Posterior cingulate gyrus (tissue), 11 donors: ENCODE measurements at regions not wholly inside any gene's neighbourhood (a gene's known extent, or its start where the extent isn't known, plus 50 kb on each side); places are given as distances from the start of the nearest gene placed in this dataset.
"Not testable (repeated sequence)": the region's sequence is repeated elsewhere in the genome, so short reads cannot be mapped to it uniquely, and the experiment has no call there.

Experiments
- DNase-seq, 10 donors: peaks; one replicate each; pipeline versions ENCODE4 v3.0.0 to v3.0.0-alpha.2; 2020 to 2021; ENCODE audit warnings: mixed read lengths in 3 of 10
- intact Hi-C: fragments of 100-400 bp; cut with DNase I; formaldehyde crosslinking; loops from one replicate; pipeline ENCODE4 v1.15.1; 2023

GRCh38 chr6:77092971-77093370 is 370.3 kb downstream of the HTR1B start:
- DNase-seq = no peak
- intact Hi-C loops = no loop called here

DNA sequence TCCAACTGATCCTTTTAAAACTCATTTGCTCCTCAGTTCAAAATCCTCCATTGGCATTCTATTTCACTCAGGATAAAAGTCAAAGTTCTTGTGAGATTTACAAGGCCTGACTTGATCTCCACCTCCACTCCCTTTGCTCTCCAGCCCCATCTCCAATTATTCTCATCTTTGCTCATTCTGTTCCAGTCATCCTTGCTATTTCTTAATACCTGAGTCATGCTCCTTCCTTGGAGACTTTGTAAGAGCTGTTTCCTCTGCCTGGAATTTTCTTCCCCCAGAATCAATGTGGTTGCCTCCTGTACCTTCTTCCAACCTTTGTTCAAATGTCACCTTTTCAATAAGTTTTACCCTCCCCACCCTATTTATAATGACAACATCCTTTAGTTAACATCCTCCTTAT is 373.5 kb downstream of the HTR1B start:
- DNase-seq = no peak

GRCh38 chr6:77087794-77088318 is 375.4 kb downstream of the HTR1B start:
- intact Hi-C loops = not testable (repeated sequence)
- peak in 1 of 10 donors; percentile 52 for DNase-seq

More for the DNA sequence above, 373.5 kb downstream of the HTR1B start:
- intact Hi-C loops = no loop called here

- DNase-seq = no peak
- intact Hi-C loops = no loop called here
These were observed 389.1 kb downstream of the HTR1B start for GRCh38 chr6:77074037-77074713.

- no peak for DNase-seq
- intact Hi-C loops = no loop called here
These were observed 389.9 kb downstream of the HTR1B start for GRCh38 chr6:77073410-77073760.

- DNase-seq = no peak
- intact Hi-C loops = no loop called here
These were observed 390.4 kb downstream of the HTR1B start for GRCh38 chr6:77072694-77073409.

DNA sequence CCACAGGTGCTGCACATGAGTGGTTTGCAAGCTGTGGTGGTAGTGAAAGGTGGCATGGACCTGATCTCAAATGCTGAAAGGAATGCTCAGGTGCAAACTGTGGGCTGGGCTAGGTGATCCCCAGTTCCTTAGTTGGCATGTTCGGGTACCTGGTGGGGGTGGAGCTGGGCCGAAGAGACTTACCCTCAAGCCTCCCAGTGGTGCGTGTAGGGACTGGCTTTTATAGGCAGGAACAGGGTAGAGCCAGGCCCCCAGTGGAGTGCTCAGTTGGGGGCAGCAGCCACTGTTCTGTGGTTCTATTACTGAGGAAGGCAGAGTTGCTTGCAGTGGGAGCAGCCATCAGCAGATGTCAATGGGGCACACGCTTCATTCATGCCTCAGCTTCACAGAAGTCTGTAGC is 399.8 kb downstream of the HTR1B start:
- intact Hi-C loops = no loop called here
- DNase-seq = peak in 1 of 10 donors; percentile 43

GRCh38 chr6:77055711-77056110 is 407.6 kb downstream of the HTR1B start:
- DNase-seq = peak in 1 of 10 donors; percentile 9
- intact Hi-C loops = no loop called here

DNA sequence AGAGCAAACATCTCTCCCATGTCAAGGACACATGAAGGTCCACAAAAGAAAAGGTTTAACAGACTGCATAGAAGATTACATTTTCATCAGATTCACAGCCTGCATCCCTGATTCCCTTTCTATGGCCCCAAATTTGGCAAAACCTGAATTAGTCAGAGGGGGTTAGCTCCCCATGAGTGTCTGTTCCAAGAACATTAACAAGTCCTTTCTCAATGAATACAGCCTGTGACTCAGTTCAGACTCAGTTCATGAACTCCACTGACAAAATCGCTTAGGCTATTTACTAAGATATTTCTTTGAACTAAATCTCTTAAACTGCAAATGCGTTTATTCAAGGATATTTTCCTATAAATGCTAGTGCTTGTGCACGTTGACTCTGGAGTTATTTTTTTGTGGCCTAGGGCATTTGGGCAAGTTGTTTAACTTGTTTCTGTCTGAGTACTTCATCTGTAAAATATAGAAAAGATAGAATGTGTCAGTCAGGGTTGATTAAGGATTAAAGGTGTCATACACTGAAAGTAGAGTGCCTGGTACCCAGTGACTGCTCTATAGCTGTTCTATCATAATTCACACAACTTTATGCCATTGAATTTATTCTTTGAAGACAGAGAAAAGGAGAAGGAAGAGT is 422.6 kb downstream of the HTR1B start:
- DNase-seq = no peak
- intact Hi-C loops = no loop called here

DNA sequence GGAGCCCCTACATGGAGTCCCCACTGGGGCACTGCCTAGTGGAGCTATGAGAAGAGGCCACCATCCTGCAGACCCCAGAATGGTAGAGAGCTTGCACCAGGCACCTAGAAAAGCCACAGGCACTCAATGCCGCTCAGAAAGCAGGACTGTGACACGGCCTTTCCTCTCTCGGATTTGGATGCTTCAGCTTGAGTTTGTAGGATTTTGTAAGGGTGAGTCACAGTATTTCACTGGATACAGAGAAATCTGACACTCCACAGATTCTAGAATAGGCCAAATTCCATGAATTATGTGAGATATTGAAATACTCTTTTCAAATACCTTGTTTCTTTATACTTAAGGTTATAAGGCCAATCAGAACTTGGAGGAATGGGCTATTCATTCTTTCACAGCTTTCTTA is 424.5 kb downstream of the HTR1B start:
- no peak for DNase-seq
- intact Hi-C loops = no loop called here

- intact Hi-C loops = no loop called here
- DNase-seq = no peak
These were observed 425.9 kb downstream of the HTR1B start for GRCh38 chr6:77037439-77037838.

DNA sequence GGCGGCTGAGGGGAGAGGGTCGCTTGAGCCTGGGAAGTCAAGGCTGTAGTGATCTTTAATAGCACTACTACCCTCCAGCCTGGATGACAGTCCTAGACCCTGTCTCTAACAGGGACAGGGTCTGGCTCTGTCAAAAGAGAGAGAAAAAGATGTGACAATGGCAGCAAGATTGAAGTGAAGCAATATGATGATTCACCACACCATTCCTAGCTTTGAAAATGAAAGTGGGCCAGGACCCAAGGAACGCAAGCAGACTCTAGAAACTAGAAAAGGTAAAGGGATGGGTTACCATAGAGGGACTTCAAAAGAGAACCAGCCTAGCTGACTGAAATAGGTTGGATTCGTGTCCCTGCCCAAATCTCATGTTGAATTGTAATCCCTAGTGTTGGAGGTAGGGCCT is 426.9 kb downstream of the HTR1B start:
- intact Hi-C loops = no loop called here
- no peak for DNase-seq

DNA sequence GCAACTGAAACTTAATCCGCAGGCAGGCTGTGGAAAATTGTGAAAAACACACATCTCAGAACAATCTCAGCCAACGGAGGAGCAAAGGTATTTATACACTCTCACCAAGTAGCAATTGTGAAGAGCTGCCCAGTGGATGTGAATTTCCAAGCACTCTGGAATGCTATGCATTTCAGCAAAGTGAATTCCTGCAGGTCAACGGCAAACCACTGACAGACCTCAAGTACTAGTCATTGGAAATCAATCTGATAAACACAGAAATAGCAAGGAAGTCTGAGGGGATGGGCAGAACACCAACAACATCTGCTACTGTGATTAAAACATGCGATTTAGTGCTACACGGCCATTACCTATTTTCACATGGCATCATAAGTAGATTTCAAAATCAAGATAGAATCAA is 429.1 kb downstream of the HTR1B start:
- DNase-seq = no peak
- intact Hi-C loops = no loop called here

DNA sequence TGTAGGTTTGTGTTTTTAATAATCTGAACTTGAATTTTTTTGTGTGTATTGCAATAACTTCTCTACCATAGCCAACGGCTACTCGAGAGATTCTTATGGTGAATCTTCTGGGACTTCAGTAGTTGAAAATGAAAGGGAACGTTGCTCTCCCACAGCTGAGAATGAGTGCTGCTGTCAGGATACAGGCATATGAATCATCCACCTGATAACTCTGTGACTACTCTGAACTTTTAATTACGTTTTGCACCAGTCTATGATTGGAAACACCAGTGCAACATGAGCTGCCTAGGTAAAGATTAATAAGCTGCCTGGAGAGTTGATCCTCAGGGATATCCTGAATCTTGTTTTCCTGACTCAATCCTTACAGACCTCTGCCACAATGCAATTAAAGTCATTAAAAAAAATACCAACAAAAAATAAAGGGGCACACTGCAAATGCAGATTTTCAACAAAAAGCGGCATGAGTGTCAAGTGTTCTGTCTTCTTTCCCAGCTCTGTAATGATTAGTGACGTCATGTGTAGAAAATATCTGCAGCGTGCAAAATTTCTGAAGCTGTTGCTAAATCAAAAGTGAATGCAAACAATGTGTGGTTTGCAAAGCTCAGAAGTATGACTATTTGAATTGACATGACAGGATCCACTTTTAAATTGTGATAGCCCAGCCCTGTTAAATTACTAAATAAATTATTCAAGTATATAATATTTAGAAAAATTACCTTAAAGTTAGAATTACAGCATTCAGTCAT is 432.2 kb downstream of the HTR1B start:
- no peak for DNase-seq
- intact Hi-C loops = no loop called here

DNA sequence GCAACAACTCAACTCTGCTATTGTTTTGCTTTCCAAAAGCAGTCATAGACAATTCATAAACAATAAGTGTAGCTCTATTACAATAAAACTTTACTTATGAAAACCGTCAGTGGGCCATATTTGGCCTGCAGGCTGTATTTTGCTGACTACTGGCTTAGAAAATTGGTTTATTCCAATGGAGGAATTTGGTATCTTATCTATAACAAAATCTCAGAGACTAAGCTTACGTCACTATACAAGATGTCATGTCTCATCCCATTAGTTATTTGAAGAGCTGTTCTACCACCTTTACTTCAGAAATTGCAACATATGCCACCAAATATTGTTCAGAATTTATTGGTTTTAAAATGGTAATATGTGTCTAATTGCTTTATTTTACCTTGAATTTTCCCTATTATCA is 436.9 kb downstream of the HTR1B start:
- no peak for DNase-seq
- intact Hi-C loops = no loop called here

DNA sequence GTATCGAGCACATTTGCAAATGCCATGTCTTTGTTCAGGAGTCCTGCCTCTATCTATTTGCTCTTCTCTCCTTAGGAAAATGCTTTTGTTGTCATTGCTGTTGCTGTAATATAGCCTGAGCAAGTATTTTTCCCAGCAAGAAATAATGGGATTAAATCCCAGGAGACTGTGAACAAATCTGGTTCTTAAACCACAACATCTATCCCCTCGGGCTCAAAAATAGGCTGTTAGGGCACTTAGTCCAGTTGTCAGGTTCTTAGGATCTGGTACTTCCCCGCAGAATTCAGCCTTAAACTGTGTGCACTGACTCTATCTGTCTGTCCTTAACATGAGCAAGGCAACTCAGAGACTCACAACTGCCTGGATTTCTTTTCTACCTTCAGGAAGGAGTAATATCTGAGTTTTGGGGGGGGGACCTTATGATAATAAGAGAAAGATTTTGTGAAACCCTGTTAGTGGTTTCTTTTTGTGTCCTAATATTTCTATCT is 437.5 kb downstream of the HTR1B start:
- DNase-seq = no peak
- intact Hi-C loops = no loop called here

GRCh38 chr6:77021778-77022177 is 441.5 kb downstream of the HTR1B start:
- intact Hi-C loops = no loop called here
- no peak for DNase-seq

GRCh38 chr6:77021232-77021631 is 442.1 kb downstream of the HTR1B start:
- DNase-seq = no peak
- intact Hi-C loops = no loop called here

DNA sequence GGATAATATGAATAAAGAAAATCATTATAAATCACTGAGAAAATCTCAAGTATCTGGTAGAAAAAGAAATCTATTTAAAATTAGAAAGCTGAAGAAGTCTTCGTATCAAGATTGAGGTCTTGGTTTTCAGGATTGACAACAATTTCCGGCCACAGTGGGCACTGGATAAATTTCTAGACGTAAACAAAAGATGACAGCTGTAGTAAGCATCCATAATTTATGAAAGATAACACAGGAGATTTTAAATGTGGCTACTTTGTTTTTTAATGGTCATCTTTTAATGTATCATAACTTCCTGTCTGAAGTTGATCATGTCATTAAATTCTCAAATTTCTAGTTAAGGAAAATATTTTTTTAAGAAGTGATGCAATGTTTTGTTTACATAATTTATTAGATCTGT is 444.2 kb downstream of the HTR1B start:
- intact Hi-C loops = no loop called here
- DNase-seq = no peak

- intact Hi-C loops = no loop called here
- no peak for DNase-seq
These were observed 445.8 kb downstream of the HTR1B start for GRCh38 chr6:77017537-77017936.

DNA sequence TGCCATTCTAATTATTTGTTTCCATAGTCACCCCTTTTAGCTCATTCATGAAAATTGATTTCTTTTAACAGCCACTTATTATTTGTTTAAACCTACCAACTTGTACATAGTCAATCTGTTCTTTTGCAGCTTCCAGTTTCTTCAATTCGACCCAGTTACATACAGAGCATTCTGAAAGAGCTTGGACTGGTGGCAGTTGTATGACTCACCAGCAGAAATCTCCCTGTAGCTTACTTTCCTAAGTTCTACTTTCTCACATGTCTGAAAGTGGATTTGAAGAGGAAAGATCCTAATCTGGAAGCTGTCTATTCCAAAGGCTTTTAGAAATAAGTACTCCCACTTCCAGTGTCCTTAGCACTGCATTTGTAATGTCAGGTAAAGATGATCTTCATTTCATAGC is 447.9 kb downstream of the HTR1B start:
- no peak for DNase-seq
- intact Hi-C loops = no loop called here
